WTC11 (cell line): ENCODE measurements at regions not wholly inside any gene's neighbourhood (a gene's known extent, or its start where the extent isn't known, plus 50 kb on each side); places are given as distances from the start of the nearest gene placed in this dataset.

Experiments used
- ATAC-seq: fragments of 200-7000 bp; cut with Tn5 transposase; 2 replicates; pipeline ENCODE4 v1.10.0; 2021; ENCODE audit warnings: mild to moderate bottlenecking, moderate library complexity
- CTCF ChIA-PET: fragments of 300-600 bp; sonication (Branson Sonifier 250); formaldehyde crosslinking; loops from one replicate; lab custom pipeline; 2021; ENCODE audit warnings: antibody characterized with exemption; lab: Charles Lee
- POLR2A ChIA-PET: fragments of 350-600 bp; sonication (Branson Sonifier 250); formaldehyde crosslinking; loops from one replicate; lab custom pipeline; 2021; ENCODE audit warnings: antibody characterized with exemption; lab: Charles Lee
- DNase-seq: peaks from one replicate; pipeline ENCODE4 v3.0.0; 2021; ENCODE audit warnings: low spot score
- H3K27ac Mint-ChIP-seq: 2 replicates; pipeline ENCODE4 v1.8.0; 2021; ENCODE audit warnings: mixed read lengths
- H3K27me3 Mint-ChIP-seq: 2 replicates; pipeline ENCODE4 v1.8.0; 2021; ENCODE audit warnings: low read depth, mild to moderate bottlenecking, moderate library complexity, mixed read lengths
- H3K36me3 Mint-ChIP-seq: 2 replicates; pipeline ENCODE4 v1.8.0; 2021; ENCODE audit warnings: mixed read lengths
- H3K4me1 Mint-ChIP-seq: 2 replicates; pipeline ENCODE4 v1.8.0; 2022; ENCODE audit warnings: mixed read lengths
- H3K4me3 Mint-ChIP-seq: 2 replicates; pipeline ENCODE4 v1.8.0; 2021; ENCODE audit warnings: mild to moderate bottlenecking, moderate library complexity, mixed read lengths
- H3K9me3 Mint-ChIP-seq: 2 replicates; pipeline ENCODE4 v1.8.0; 2021; ENCODE audit warnings: mixed read lengths
- ATF3 ChIP-seq: sonication (generic); formaldehyde crosslinking; conservative IDR thresholded peaks from 2 replicates; pipeline ENCODE4 v1.8.1; 2022; ENCODE audit warnings: mild to moderate bottlenecking, missing genetic modification reagents
- CBFB ChIP-seq: sonication (generic); formaldehyde crosslinking; IDR thresholded peaks from 2 replicates; pipeline ENCODE4 v1.8.1; 2022; ENCODE audit warnings: mild to moderate bottlenecking, low read depth, missing genetic modification reagents
- CTCF ChIP-seq: fragments of 200-600 bp; IDR thresholded peaks from 2 replicates; pipeline ENCODE4 v1.8.0; 2022; ENCODE audit warnings: antibody characterized with exemption
- FOXJ3 ChIP-seq: sonication (generic); formaldehyde crosslinking; IDR thresholded peaks from 2 replicates; pipeline ENCODE4 v1.9.0; 2021; ENCODE audit warnings: missing genetic modification reagents, mild to moderate bottlenecking, borderline replicate concordance
- GABPB1 ChIP-seq: sonication (generic); formaldehyde crosslinking; IDR thresholded peaks from 2 replicates; pipeline ENCODE4 v1.8.1; 2023; ENCODE audit warnings: mild to moderate bottlenecking, missing genetic modification reagents
- HMGA2 ChIP-seq: fragments of 250-450 bp; sonication (Bioruptor Pico); IDR thresholded peaks from 2 replicates; pipeline ENCODE4 v1.4.0; 2021; ENCODE audit warnings: mild to moderate bottlenecking, moderate library complexity
- HMGXB4 ChIP-seq: sonication (generic); formaldehyde crosslinking; IDR thresholded peaks from 2 replicates; pipeline ENCODE4 v1.8.1; 2023; ENCODE audit warnings: mild to moderate bottlenecking, moderate library complexity, missing genetic modification reagents
- IRF1 ChIP-seq: sonication (generic); formaldehyde crosslinking; IDR thresholded peaks from 2 replicates; pipeline ENCODE4 v1.8.0; 2023; ENCODE audit warnings: missing genetic modification reagents
- JAZF1 ChIP-seq: fragments of 250-450 bp; sonication (Bioruptor Pico); IDR thresholded peaks from 2 replicates; pipeline ENCODE4 v1.9.0; 2021; ENCODE audit warnings: moderate library complexity, mild to moderate bottlenecking, inconsistent platforms
- MAX ChIP-seq: sonication (generic); formaldehyde crosslinking; IDR thresholded peaks from 2 replicates; pipeline ENCODE4 v1.8.0; 2022; ENCODE audit warnings: mild to moderate bottlenecking, missing genetic modification reagents
- MYBL2 ChIP-seq: sonication (generic); formaldehyde crosslinking; IDR thresholded peaks from 2 replicates; pipeline ENCODE4 v1.8.1; 2023; ENCODE audit warnings: mild to moderate bottlenecking, moderate library complexity, missing genetic modification reagents
- NFE2L1 ChIP-seq: sonication (generic); formaldehyde crosslinking; IDR thresholded peaks from 2 replicates; pipeline ENCODE4 v1.8.1; 2023; ENCODE audit warnings: missing genetic modification reagents
- NR1H2 ChIP-seq: sonication (generic); formaldehyde crosslinking; IDR thresholded peaks from 2 replicates; pipeline ENCODE4 v1.9.0; 2021; ENCODE audit warnings: mild to moderate bottlenecking, moderate library complexity, missing genetic modification reagents
- PRDM15 ChIP-seq: sonication (generic); formaldehyde crosslinking; IDR thresholded peaks from 2 replicates; pipeline ENCODE4 v1.8.0; 2022; ENCODE audit warnings: missing genetic modification reagents
- PREB ChIP-seq: sonication (generic); formaldehyde crosslinking; IDR thresholded peaks from 2 replicates; pipeline ENCODE4 v1.8.1; 2022; ENCODE audit warnings: mild to moderate bottlenecking, missing genetic modification reagents, moderate library complexity, borderline replicate concordance
- RELA ChIP-seq: sonication (generic); formaldehyde crosslinking; IDR thresholded peaks from 2 replicates; pipeline ENCODE4 v1.8.1; 2022; ENCODE audit warnings: missing genetic modification reagents, mild to moderate bottlenecking, borderline replicate concordance
- SMAD3 ChIP-seq: sonication (generic); formaldehyde crosslinking; IDR thresholded peaks from 2 replicates; pipeline ENCODE4 v1.8.0; 2022; ENCODE audit warnings: missing genetic modification reagents, mild to moderate bottlenecking, borderline replicate concordance
- SP1 ChIP-seq: sonication (generic); formaldehyde crosslinking; conservative IDR thresholded peaks from 2 replicates; pipeline ENCODE4 v1.8.1; 2022; ENCODE audit warnings: missing genetic modification reagents
- ZNF416 ChIP-seq: fragments of 250-450 bp; sonication (Bioruptor Pico); IDR thresholded peaks from 2 replicates; pipeline ENCODE4 v1.9.0; 2021; ENCODE audit warnings: mild to moderate bottlenecking, inconsistent platforms
- ZNF425 ChIP-seq: fragments of 250-450 bp; sonication (Bioruptor Pico); conservative IDR thresholded peaks from 2 replicates; pipeline ENCODE4 v1.9.0; 2021; ENCODE audit warnings: mild to moderate bottlenecking
- ZNF512 ChIP-seq: sonication (generic); formaldehyde crosslinking; IDR thresholded peaks from 2 replicates; pipeline ENCODE4 v1.8.1; 2022; ENCODE audit warnings: missing genetic modification reagents, borderline replicate concordance
- ZNF671 ChIP-seq: fragments of 250-450 bp; sonication (Bioruptor Pico); IDR thresholded peaks from 2 replicates; pipeline ENCODE4 v1.8.0; 2021; ENCODE audit warnings: mild to moderate bottlenecking

- no peak for TF ChIP-seq PRDM15 (CRISPR knock-in tag)
- no peak for TF ChIP-seq FOXJ3 (CRISPR knock-in tag)
- TF ChIP-seq HMGXB4 (CRISPR knock-in tag) = no peak
These were observed 79.1 kb upstream of the NEUROD6 start (continued) for GRCh38 chr7:31419505-31420055.

GRCh38 chr7:31420948-31421347 is 80.4 kb upstream of the NEUROD6 start:
- H3K4me1 Mint-ChIP-seq = peaks cover 18% of the 10 kb centered on the region
- POLR2A ChIA-PET = no interaction called here
- H3K9me3 Mint-ChIP-seq = no peaks in the 10 kb centered on the region
- H3K4me3 Mint-ChIP-seq = no peak overlapping the region
- peaks cover 2% of the 10 kb centered on the region; the same call in 1 of the 2 replicates for H3K27me3 Mint-ChIP-seq
- CTCF ChIA-PET = interaction anchor here (1.2 kb wide), 1 partner anchor 22 kb away, joined by 5 read pairs; no protein-coding TSS in a partner anchor
- no peaks in the 10 kb centered on the region for H3K36me3 Mint-ChIP-seq
- DNase-seq = no peak
- H3K27ac Mint-ChIP-seq = no peak overlapping the region
- no peak for ATAC-seq
- TF ChIP-seq NR1H2 = no peak
- no peak for TF ChIP-seq CTCF
- no peak for TF ChIP-seq ZNF416
- no peak for TF ChIP-seq ZNF512 (CRISPR knock-in tag)
- no peak for TF ChIP-seq GABPB1 (CRISPR knock-in tag)
- TF ChIP-seq MAX (CRISPR knock-in tag) = no peak
- no peak for TF ChIP-seq ATF3 (CRISPR knock-in tag)
- no peak for TF ChIP-seq IRF1 (CRISPR knock-in tag)
- no peak for TF ChIP-seq MYBL2
- TF ChIP-seq NFE2L1 (CRISPR knock-in tag) = no peak
- TF ChIP-seq CBFB (CRISPR knock-in tag) = no peak
- no peak for TF ChIP-seq ZNF671 (CRISPR knock-in tag)
- no peak for TF ChIP-seq PREB
- TF ChIP-seq SMAD3 (CRISPR knock-in tag) = no peak
- no peak for TF ChIP-seq JAZF1 (CRISPR knock-in tag)
- TF ChIP-seq HMGA2 = no peak
- TF ChIP-seq SP1 (CRISPR knock-in tag) = no peak
- no peak for TF ChIP-seq RELA (CRISPR knock-in tag)
- TF ChIP-seq ZNF425 (CRISPR knock-in tag) = no peak
